IMR-90 (cell line): ENCODE measurements at regions not wholly inside any gene's neighbourhood (a gene's known extent, or its start where the extent isn't known, plus 50 kb on each side); places are given as distances from the start of the nearest gene placed in this dataset.

ENCODE experiments used
- BHLHE40 ChIP-seq: fragments of 150-350 bp; IDR thresholded peaks from 2 replicates; pipeline ENCODE4 v1.6.1; 2016; ENCODE audit warnings: mild to moderate bottlenecking, low read depth, low read length
- CHD1 ChIP-seq: IDR thresholded peaks from 2 replicates; pipeline ENCODE4 v1.6.1; 2012; ENCODE audit warnings: low read depth, low read length, improper control_type of control experiment
- CTCF ChIP-seq: conservative IDR thresholded peaks from 2 replicates; pipeline ENCODE4 v1.5.1; 2012; ENCODE audit warnings: mild to moderate bottlenecking, low read depth, low read length, improper control_type of control experiment
- FOS ChIP-seq: fragments of 150-350 bp; IDR thresholded peaks from 2 replicates; pipeline ENCODE4 v1.6.1; 2016; ENCODE audit warnings: low read depth, low read length
- MAFK ChIP-seq: IDR thresholded peaks from 2 replicates; pipeline ENCODE4 v1.6.1; 2012; ENCODE audit warnings: low read depth, low read length, improper control_type of control experiment
- MAZ ChIP-seq: IDR thresholded peaks from 2 replicates; pipeline ENCODE4 v1.6.1; 2012; ENCODE audit warnings: low read depth, mild to moderate bottlenecking, low read length, improper control_type of control experiment, moderate library complexity, borderline replicate concordance
- POLR2A ChIP-seq: IDR thresholded peaks from 2 replicates; pipeline ENCODE4 v1.6.1; 2012; ENCODE audit warnings: mild to moderate bottlenecking, low read depth, low read length
- RAD21 ChIP-seq: IDR thresholded peaks from 2 replicates; pipeline ENCODE4 v1.6.1; 2012; ENCODE audit warnings: low read length, improper control_type of control experiment
- RCOR1 ChIP-seq: IDR thresholded peaks from 2 replicates; pipeline ENCODE4 v1.6.1; 2012; ENCODE audit warnings: mild to moderate bottlenecking, low read length, improper control_type of control experiment; ENCODE audit not compliant: insufficient replicate concordance
- RFX5 ChIP-seq: IDR thresholded peaks from 2 replicates; pipeline ENCODE4 v1.8.0; 2012; ENCODE audit warnings: low read depth, mild to moderate bottlenecking, low read length, moderate library complexity
- USF2 ChIP-seq: fragments of 150-350 bp; IDR thresholded peaks from 2 replicates; pipeline ENCODE4 v1.6.1; 2017; ENCODE audit warnings: mild to moderate bottlenecking, antibody characterized with exemption, low read length, low read depth

GRCh38 chr2:6359964-6360363, 505.7 kb downstream of the CMPK2 start:
- no peak for TF ChIP-seq CTCF
- no peak for TF ChIP-seq FOS
- no peak for TF ChIP-seq USF2
- TF ChIP-seq CHD1, result no peak
- TF ChIP-seq RFX5, result no peak
- no peak for TF ChIP-seq POLR2A
- no peak for TF ChIP-seq RAD21
- no peak for TF ChIP-seq MAFK
- TF ChIP-seq MAZ, result no peak
- no peak for TF ChIP-seq BHLHE40
- no peak for TF ChIP-seq RCOR1
